SKM-1 (cell line): ENCODE measurements at regions not wholly inside any gene's neighbourhood (a gene's known extent, or its start where the extent isn't known, plus 50 kb on each side); places are given as distances from the start of the nearest gene placed in this dataset.
"Not testable (repeated sequence)": the region's sequence is repeated elsewhere in the genome, so short reads cannot be mapped to it uniquely, and the experiment has no call there.

ENCODE experiments used
- DNase-seq: peaks from one replicate; lab custom pipeline; 2025; ENCODE audit not compliant: unreplicated experiment; lab: John Stamatoyannopoulos, UW

DNA sequence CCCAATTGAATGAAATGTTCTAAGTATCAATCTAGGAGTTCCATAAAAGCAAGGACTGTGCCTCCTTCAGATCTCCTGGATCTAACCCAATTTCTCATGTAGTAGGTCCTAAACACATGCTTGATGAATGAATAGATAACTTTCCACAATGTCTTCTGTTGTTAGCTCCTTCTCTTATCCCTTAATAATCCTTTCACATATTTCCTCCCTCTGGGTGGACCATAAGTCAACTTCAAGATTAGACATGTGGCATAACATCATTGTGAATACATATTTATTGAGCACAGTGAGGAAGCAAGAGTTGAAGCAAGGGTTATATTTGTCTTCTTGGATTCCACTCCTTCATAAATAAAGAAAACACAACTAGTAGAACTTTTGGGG, 108.6 kb upstream of the EGFLAM start:
- no peak for DNase-seq

GRCh38 chr5:38148021-38148625, 110.2 kb upstream of the EGFLAM start:
- no peak for DNase-seq

- DNase-seq, result no peak
Observed at GRCh38 chr5:38143384-38143783, 115.0 kb upstream of the EGFLAM start.

DNA sequence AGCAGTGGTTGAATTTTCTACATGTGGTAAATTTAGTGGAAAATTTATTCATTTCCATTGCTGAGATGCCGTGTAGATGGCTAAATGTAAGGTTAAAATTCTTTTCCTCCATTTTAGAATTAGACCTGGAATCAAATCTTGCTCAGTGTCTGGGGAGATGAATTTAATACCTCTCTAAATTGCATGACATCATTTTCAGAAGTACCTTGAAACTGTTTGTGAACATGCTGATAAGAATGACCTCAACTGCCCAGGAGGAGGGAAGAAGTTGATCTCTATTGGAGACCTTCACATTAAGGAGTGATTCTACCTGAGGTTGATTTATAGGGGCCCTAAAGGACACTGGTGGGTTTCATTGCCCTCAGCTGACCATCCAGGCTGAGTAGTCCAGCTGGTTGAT, 116.7 kb upstream of the EGFLAM start:
- DNase-seq, result no peak

DNA sequence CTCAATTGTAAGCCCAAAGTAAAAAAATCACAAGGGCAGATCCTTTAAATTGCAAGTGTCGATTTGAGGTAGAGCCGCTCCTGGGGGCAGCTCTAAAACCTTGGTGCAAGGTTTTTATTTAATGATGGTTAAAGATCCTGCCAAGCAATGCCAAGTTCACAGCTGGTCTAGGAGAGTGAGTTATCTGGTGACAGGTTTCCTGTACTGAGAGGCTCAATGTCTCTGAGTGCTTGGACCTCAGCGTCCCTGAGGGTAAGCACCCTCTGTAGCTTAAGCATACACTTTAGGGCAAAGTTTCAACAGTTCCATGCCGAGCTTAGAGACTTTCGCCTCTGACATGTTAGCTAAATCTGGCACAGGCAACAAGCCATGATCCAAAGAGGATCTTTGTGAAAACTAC, 119.8 kb upstream of the EGFLAM start:
- DNase-seq, result no peak

DNA sequence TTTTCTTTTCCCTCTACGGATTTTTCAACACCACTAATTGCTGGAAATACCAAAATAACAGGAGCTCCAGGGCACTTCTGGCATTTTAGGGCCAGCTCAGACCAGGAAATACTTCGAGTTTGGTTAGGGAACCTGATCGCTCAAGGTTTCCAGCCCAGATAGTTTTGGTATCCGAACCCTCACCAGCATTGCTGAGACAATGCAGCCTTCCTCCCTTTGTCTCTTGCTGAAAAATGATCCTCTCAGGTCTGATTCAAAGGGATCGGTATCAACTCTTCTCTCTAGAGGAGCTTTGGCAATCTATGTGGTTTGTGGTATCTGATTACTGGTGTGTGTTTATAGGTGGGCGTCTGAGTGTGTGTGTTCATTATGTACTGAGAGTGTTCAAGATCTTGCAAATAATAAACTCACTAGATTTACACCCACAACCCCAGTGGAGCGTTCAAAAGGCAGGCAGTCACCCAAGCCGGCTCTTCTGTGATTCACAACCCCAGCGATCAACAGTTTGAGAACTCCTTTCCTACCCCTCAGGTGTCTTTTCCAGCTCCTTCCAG, 122.8 kb upstream of the EGFLAM start:
- no peak for DNase-seq

DNA sequence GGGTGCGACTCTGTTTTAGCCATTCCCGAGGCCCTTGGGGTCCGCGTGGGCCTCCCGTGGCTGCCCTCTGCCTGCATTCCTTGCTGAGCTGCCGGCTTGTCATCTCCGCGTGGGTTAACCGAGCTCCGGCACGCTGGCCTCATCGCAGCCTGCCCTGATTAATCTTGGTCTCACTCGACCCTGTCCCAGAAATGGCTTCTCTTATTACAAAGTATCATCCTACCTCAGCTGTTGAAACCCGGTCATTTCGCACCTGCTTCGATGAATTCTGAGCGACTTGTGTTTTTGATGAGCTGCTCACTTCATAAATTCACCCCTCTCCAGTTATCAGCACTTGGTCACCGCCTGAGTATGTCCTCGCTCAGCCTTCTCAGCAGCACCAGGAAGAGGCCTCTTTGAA, 123.5 kb upstream of the EGFLAM start:
- no peak for DNase-seq

DNA sequence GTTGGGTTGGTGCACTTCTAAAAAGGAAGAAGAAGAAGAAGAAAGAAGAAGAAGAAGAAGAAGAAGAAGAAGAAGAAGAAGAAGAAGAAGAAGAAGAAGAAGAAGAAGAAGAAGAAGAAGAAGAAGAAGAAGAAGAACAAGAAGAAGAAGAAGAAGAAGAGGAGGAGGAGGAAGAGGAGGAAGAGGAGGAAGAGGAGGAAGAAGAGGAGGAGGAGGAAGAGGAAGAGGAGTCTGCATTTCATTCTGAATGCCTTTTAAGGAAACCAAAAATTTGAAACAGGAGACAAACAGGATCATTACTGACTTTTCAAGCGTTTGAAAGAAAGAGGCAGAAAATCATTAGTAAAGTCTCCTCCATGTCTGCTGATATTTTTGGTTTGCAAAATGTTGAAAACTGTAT, 124.1 kb upstream of the EGFLAM start:
- DNase-seq, result not testable (repeated sequence)

GRCh38 chr5:38131686-38132085, 126.7 kb upstream of the EGFLAM start:
- DNase-seq, result no peak

- DNase-seq, result no peak
Observed at GRCh38 chr5:38124321-38124720, 134.0 kb upstream of the EGFLAM start.

- no peak for DNase-seq
Observed at GRCh38 chr5:38121420-38121819, 136.9 kb upstream of the EGFLAM start.

GRCh38 chr5:38119836-38120235, 138.5 kb upstream of the EGFLAM start:
- DNase-seq, result no peak

DNA sequence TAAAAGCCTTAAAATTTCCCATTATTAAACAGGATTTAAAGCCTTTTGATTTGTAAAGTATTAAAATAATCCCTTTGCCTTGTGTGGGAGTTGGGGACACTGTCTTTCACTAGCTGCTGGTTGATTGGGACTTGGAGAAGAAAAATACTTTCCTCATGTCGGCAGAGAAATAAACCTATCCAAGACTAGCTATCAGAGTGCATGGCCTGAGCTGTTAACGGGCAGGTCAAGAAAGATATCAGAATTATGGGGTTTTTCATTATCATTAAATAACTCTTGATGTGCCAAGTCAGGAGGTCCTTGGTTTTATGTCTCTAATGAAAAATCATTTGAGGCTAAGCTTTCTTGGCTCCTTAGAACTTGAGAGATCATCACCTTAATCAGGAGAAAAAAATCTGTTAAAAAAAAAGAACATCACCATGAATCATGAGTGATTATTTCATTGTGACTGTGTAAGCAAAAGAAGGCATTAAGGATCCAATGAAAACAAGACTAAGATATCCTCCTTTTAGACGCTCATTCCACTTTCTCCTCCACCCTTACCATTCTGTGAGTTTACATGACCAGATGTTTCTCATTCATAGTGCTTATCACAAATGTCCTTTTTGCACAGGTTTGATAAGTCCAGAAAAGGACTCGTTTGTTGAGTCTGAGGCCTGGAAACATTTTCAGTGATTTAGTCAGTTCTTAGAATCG, 140.4 kb upstream of the EGFLAM start:
- DNase-seq, result no peak

GRCh38 chr5:38115318-38115827, 143.0 kb upstream of the EGFLAM start:
- no peak for DNase-seq

GRCh38 chr5:38113880-38114279, 144.5 kb upstream of the EGFLAM start:
- no peak for DNase-seq

GRCh38 chr5:38113456-38113855, 144.9 kb upstream of the EGFLAM start:
- DNase-seq, result no peak

DNA sequence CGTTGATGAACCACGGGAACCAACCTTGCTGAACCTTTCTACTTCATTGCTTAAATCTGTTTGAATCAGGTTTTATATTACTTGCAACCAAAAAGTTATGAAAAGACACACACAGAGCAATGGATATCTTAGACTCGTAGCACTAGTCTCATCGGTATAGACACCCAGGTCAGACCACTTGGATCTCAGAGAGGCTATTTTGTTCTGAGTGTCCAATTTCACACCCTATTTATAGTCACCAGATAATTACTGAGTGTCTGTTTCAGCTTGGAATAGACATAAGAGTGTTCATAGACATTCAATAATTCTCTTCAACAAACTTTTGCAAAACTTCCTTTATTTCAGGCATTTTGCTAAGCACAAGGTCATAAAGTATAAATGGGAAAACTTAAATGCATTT, 145.4 kb upstream of the EGFLAM start:
- no peak for DNase-seq

DNA sequence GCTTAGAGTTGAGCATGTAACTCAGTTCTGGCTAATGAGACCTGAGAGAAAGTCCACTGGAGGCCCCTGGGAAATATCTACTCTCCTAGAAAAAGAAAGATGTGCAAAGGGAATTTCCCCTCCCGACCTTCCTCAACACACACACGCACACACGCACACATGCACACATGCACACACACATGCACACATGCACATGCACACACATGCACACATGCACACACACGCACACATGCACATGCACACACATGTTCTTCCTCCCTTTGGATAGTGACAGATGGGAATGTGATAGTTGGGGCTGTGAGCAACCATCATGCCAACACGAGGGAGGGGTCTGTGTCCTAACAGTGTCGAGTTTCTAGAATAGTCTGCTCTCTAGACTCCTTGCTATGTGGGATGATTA, 148.2 kb upstream of the EGFLAM start:
- DNase-seq, result no peak

- no peak for DNase-seq
Observed at GRCh38 chr5:38107096-38107495, 151.3 kb upstream of the EGFLAM start.

DNA sequence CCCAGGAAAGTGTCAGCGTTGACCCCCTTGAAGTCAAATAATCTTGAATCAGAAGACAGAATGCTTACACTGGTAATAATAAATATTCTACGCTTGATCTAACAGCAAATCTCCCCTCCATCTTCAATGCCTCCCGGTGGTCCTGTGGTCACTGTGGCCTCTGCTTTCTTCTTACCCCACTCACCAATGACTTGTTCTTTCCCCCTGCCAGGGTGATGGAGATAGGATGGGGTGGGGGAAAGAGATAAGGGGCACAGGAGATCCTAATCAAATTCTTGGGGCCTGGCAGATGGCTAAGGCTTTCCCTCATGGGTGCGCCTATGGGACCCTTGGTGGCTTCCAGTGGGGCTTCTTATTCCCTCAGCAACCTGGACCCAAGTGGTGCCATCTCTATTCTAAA, 152.6 kb upstream of the EGFLAM start:
- no peak for DNase-seq

DNA sequence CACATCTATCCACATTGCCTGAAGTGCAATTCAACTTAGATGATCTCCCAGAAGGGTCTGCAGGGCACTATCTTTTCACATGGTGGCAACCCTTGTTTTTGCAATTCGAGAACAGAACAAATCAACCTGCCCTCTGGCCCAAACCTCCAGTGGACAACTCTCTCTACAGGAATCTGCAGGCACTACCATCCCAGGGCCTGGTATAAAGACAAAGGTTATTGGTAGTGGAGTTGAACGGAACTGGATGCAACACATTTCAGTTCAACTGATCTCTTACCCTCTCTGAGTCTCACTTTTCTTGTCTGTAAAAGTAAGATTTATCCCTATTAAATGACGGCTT, 153.2 kb upstream of the EGFLAM start:
- no peak for DNase-seq

GRCh38 chr5:38104497-38105230, 153.7 kb upstream of the EGFLAM start:
- DNase-seq, result no peak
